Epithelial cell of esophagus (primary cell): ENCODE measurements at regions not wholly inside any gene's neighbourhood (a gene's known extent, or its start where the extent isn't known, plus 50 kb on each side); places are given as distances from the start of the nearest gene placed in this dataset.

Experiments
- DNase-seq: peaks from one replicate; pipeline ENCODE4 v3.0.0; 2010; ENCODE audit warnings: low read depth
- H3K4me3 ChIP-seq: 2 replicates; pipeline ENCODE4 v1.5.1; 2011; ENCODE audit warnings: mild to moderate bottlenecking, low read length, control low read depth
- CTCF ChIP-seq: IDR thresholded peaks from 2 replicates; pipeline ENCODE4 v1.5.1; 2011; ENCODE audit warnings: low read depth, mild to moderate bottlenecking, low read length, control low read depth, inconsistent platforms; ENCODE audit not compliant: insufficient read depth; ENCODE audit errors: missing control alignments

- H3K4me3 ChIP-seq, result no peak overlapping the region
Measured at GRCh38 chr6:167661552-167662044, 165.1 kb upstream of the AFDN start.

GRCh38 chr6:167662075-167662880 is 164.4 kb upstream of the AFDN start:
- TF ChIP-seq CTCF, result no peak
- no peak for DNase-seq
- no peak overlapping the region for H3K4me3 ChIP-seq

More at GRCh38 chr6:167661552-167662044, 165.1 kb upstream of the AFDN start:
- DNase-seq, result no peak
- no peak for TF ChIP-seq CTCF

- no peak for TF ChIP-seq CTCF
- DNase-seq, result no peak
- no peak overlapping the region for H3K4me3 ChIP-seq
Measured at GRCh38 chr6:167662881-167663205, 163.9 kb upstream of the AFDN start.

GRCh38 chr6:167663316-167663715 is 163.4 kb upstream of the AFDN start:
- H3K4me3 ChIP-seq, result no peak overlapping the region
- TF ChIP-seq CTCF, result no peak
- no peak for DNase-seq

DNA sequence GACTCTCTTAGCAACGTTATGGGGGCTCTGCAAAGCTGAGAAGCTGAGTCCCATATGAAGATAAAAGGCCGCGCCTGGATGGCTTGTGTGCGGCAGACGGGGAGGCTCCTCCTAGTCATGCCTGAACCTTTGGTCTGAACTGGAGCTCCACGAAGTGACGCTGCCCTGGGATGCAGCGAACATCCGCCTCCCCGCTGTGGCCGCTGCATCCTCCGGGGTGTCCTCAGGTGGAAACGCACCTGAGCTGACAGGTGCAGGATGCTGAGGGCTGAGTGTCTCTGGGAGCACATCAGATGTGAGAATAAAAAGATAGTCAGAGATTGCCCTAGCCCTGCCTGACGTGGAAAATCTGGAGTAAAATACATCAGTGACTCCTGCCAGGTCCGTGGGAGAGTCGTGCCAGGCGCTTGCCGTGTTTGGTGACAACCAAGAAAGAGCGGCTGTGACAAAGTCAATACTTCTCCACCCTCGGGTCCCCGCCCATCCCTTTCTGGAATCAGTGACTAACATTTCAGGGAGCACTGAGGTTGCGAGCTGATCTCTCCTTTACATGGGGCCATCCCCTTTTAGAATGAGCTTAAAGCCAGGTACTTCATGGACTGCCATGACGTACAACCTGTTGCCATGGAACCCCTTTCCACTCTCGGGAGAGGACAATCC is 162.8 kb upstream of the AFDN start:
- no peak for DNase-seq
- H3K4me3 ChIP-seq, result no peak overlapping the region
- TF ChIP-seq CTCF, result no peak

- no peak for TF ChIP-seq CTCF
- no peak for DNase-seq
- no peak overlapping the region for H3K4me3 ChIP-seq
Measured at GRCh38 chr6:167664678-167665660, 161.7 kb upstream of the AFDN start.
